OCI-LY7 (cell line): ENCODE measurements at regions not wholly inside any gene's neighbourhood (a gene's known extent, or its start where the extent isn't known, plus 50 kb on each side); places are given as distances from the start of the nearest gene placed in this dataset.

Experiments used
- BruUV-seq: library from RNA; stranded (reverse); fragments of 400-500 nt; replicated peaks from 2 replicates; lab custom pipeline; 2021; lab: Mats Ljungman, UMichigan
- CTCF ChIA-PET: fragments of 300-600 bp; sonication (Branson Sonifier 250); formaldehyde crosslinking; loops from one replicate; lab custom pipeline; 2022; ENCODE audit warnings: antibody characterized with exemption; ENCODE audit not compliant: unreplicated experiment; lab: Charles Lee
- POLR2A ChIA-PET: fragments of 300-600 bp; sonication (Branson Sonifier 250); formaldehyde crosslinking; loops from one replicate; lab custom pipeline; 2022; ENCODE audit warnings: antibody characterized with exemption; lab: Charles Lee
- DNase-seq: peaks from one replicate; pipeline ENCODE4 v3.0.0-alpha.2; 2015; ENCODE audit warnings: low spot score
- H2AFZ ChIP-seq: fragments of 200-600 bp; sonication (generic), shearing (Covaris generic); 2 replicates; pipeline ENCODE4 v1.6.1; 2014; ENCODE audit warnings: mild to moderate bottlenecking, antibody characterized with exemption, low read length, moderate library complexity
- H3K27ac ChIP-seq: fragments of 200-600 bp; sonication (generic); 2 replicates; pipeline ENCODE4 v1.5.1; 2014; ENCODE audit warnings: mixed run types, low read depth, mild to moderate bottlenecking, moderate library complexity, low read length, inconsistent platforms; ENCODE audit not compliant: poor library complexity, severe bottlenecking
- H3K36me3 ChIP-seq: fragments of 200-600 bp; sonication (generic); 2 replicates; pipeline ENCODE4 v1.6.1; 2014; ENCODE audit warnings: mild to moderate bottlenecking, antibody characterized with exemption, low read length, moderate library complexity, mixed read lengths; ENCODE audit not compliant: insufficient read depth
- H3K4me1 ChIP-seq: fragments of 200-600 bp; sonication (generic); 2 replicates; pipeline ENCODE4 v1.5.1; 2014; ENCODE audit warnings: mild to moderate bottlenecking, low read length; ENCODE audit not compliant: insufficient read depth, poor library complexity, severe bottlenecking
- H3K4me2 ChIP-seq: fragments of 200-600 bp; sonication (generic); 2 replicates; pipeline ENCODE4 v1.6.1; 2014; ENCODE audit warnings: mild to moderate bottlenecking, low read length
- H3K4me3 ChIP-seq: fragments of 200-600 bp; sonication (generic); 2 replicates; pipeline ENCODE4 v1.5.1; 2014; ENCODE audit warnings: mild to moderate bottlenecking, low read depth, low read length; ENCODE audit not compliant: poor library complexity, severe bottlenecking
- H3K79me2 ChIP-seq: fragments of 200-600 bp; sonication (generic); 2 replicates; pipeline ENCODE4 v1.6.1; 2016; ENCODE audit warnings: low read depth, mild to moderate bottlenecking, low read length, moderate library complexity, mixed read lengths; ENCODE audit not compliant: insufficient read depth
- H3K9me2 ChIP-seq: fragments of 200-600 bp; sonication (generic); 2 replicates; pipeline ENCODE4 v1.6.1; 2016; ENCODE audit warnings: mild to moderate bottlenecking, low read length, mixed read lengths; ENCODE audit not compliant: insufficient read depth
- H3K9me3 ChIP-seq: fragments of 200-600 bp; sonication (generic); 2 replicates; pipeline ENCODE4 v1.6.1; 2014; ENCODE audit warnings: mild to moderate bottlenecking, mixed run types, low read length, mixed read lengths
- H4K20me1 ChIP-seq: fragments of 200-600 bp; sonication (generic); 2 replicates; pipeline ENCODE4 v1.6.1; 2014; ENCODE audit warnings: mild to moderate bottlenecking, antibody characterized with exemption, low read length, moderate library complexity, mixed read lengths; ENCODE audit not compliant: insufficient read depth
- CTCF ChIP-seq: fragments of 200-600 bp; sonication (generic); conservative IDR thresholded peaks from 2 replicates; pipeline ENCODE4 v1.5.1; 2014; ENCODE audit warnings: mild to moderate bottlenecking, antibody characterized with exemption, low read length, moderate library complexity, mixed read lengths
- EZH2phosphoT487 ChIP-seq: fragments of 200-600 bp; sonication (generic); IDR thresholded peaks from 2 replicates; pipeline ENCODE4 v1.6.1; 2018; ENCODE audit warnings: low read depth, borderline replicate concordance, mild to moderate bottlenecking, mixed run types, antibody characterized with exemption, low read length, moderate library complexity, mixed read lengths
- intact Hi-C: fragments of 100-400 bp; cut with micrococcal nuclease; formaldehyde crosslinking; loops from one replicate; pipeline ENCODE4 v1.10.0; 2022; ENCODE audit not compliant: unreplicated experiment

- no peak for TF ChIP-seq CTCF
- no peak for TF ChIP-seq EZH2phosphoT487
- H3K36me3 ChIP-seq: no peaks in the 10 kb centered on the region
- ChIA-PET CTCF (no interaction called here), POLR2A (no interaction called here)
- H3K4me2 ChIP-seq: no peak overlapping the region
- no peak overlapping the region for H3K4me3 ChIP-seq
- H3K79me2 ChIP-seq: no peaks in the 10 kb centered on the region
- no peaks in the 10 kb centered on the region for H3K9me2 ChIP-seq
- H4K20me1 ChIP-seq: no peaks in the 10 kb centered on the region
- no peak for DNase-seq
- H3K9me3 ChIP-seq: no peaks in the 10 kb centered on the region
- intact Hi-C loops: no loop called here
- no peak overlapping the region for H2AFZ ChIP-seq
- no peaks in the 10 kb centered on the region for H3K4me1 ChIP-seq
- no peak overlapping the region for H3K27ac ChIP-seq
- BruUV-seq: no TSS peak
These were observed 317.8 kb upstream of the MKI67 start for GRCh38 chr10:128443925-128444518.

GRCh38 chr10:128448796-128449195 lies 322.6 kb upstream of the MKI67 start:
- H3K36me3 ChIP-seq: no peaks in the 10 kb centered on the region
- no peaks in the 10 kb centered on the region for H3K9me3 ChIP-seq
- ChIA-PET CTCF (no interaction called here), POLR2A (interaction anchor here (0.6 kb wide), 1 partner anchor 609 kb away, joined by 4 read pairs; no protein-coding TSS in a partner anchor)
- no peak for DNase-seq
- BruUV-seq: no TSS peak
- H3K79me2 ChIP-seq: no peaks in the 10 kb centered on the region
- H2AFZ ChIP-seq: no peak overlapping the region
- H3K27ac ChIP-seq: no peak overlapping the region
- no peak overlapping the region for H3K4me2 ChIP-seq
- intact Hi-C loops: no loop called here
- no peaks in the 10 kb centered on the region for H4K20me1 ChIP-seq
- no peaks in the 10 kb centered on the region for H3K9me2 ChIP-seq
- TF ChIP-seq CTCF (no peak), EZH2phosphoT487 (no peak)
- H3K4me1 ChIP-seq: no peaks in the 10 kb centered on the region
- H3K4me3 ChIP-seq: no peak overlapping the region

- Histone ChIP-seq H3K4me2 (no peak overlapping the region), H3K9me2 (no peaks in the 10 kb centered on the region), H3K9me3 (no peaks in the 10 kb centered on the region), H3K4me3 (no peak overlapping the region), H3K79me2 (no peaks in the 10 kb centered on the region), H4K20me1 (no peaks in the 10 kb centered on the region), H2AFZ (no peak overlapping the region), H3K36me3 (no peaks in the 10 kb centered on the region), H3K27ac (no peak overlapping the region), H3K4me1 (no peaks in the 10 kb centered on the region)
- POLR2A ChIA-PET: no interaction called here
- TF ChIP-seq CTCF (no peak), EZH2phosphoT487 (no peak)
- no peak for DNase-seq
- intact Hi-C loops: no loop called here
- no TSS peak for BruUV-seq
- CTCF ChIA-PET: no interaction called here
These were observed 325.7 kb upstream of the MKI67 start for GRCh38 chr10:128451879-128452278.
